NT2/D1 (cell line): ENCODE measurements at regions not wholly inside any gene's neighbourhood (a gene's known extent, or its start where the extent isn't known, plus 50 kb on each side); places are given as distances from the start of the nearest gene placed in this dataset.
"Not testable (repeated sequence)": the region's sequence is repeated elsewhere in the genome, so short reads cannot be mapped to it uniquely, and the experiment has no call there.

Experiments
- DNase-seq: peaks from one replicate; pipeline ENCODE4 v3.0.0-alpha.2; 2011; ENCODE audit warnings: low read depth, low spot score
- H3K27me3 ChIP-seq: 2 replicates; pipeline ENCODE4 v1.6.0; 2011; ENCODE audit warnings: mild to moderate bottlenecking; ENCODE audit not compliant: insufficient read length, insufficient read depth
- H3K36me3 ChIP-seq: 2 replicates; pipeline ENCODE4 v1.6.1; 2011; ENCODE audit warnings: mild to moderate bottlenecking, low read length, mixed read lengths; ENCODE audit not compliant: insufficient read depth, insufficient read length
- H3K4me1 ChIP-seq: 2 replicates; pipeline ENCODE4 v1.5.1; 2011; ENCODE audit not compliant: insufficient read depth, insufficient read length
- H3K4me3 ChIP-seq: 2 replicates; pipeline ENCODE4 v1.5.1; 2011; ENCODE audit warnings: low read depth; ENCODE audit not compliant: insufficient read length
- H3K9ac ChIP-seq: 2 replicates; pipeline ENCODE4 v1.6.0; 2011; ENCODE audit warnings: low read depth; ENCODE audit not compliant: insufficient read length
- H3K9me3 ChIP-seq: 2 replicates; pipeline ENCODE4 v1.5.1; 2011; ENCODE audit warnings: mild to moderate bottlenecking, low read length; ENCODE audit not compliant: insufficient read depth

- not testable (repeated sequence) for H3K4me1 ChIP-seq, H3K4me3 ChIP-seq, H3K27me3 ChIP-seq, H3K9ac ChIP-seq, H3K9me3 ChIP-seq, H3K36me3 ChIP-seq, DNase-seq
These were observed 2912.5 kb downstream of the RPIA start for GRCh38 chr2:91603996-91604395.

- not testable (repeated sequence) for DNase-seq, H3K4me3 ChIP-seq, H3K4me1 ChIP-seq, H3K27me3 ChIP-seq, H3K36me3 ChIP-seq, H3K9me3 ChIP-seq, H3K9ac ChIP-seq
These were observed 2913.2 kb downstream of the RPIA start for GRCh38 chr2:91604629-91605028.

- H3K27me3 ChIP-seq, DNase-seq, H3K9me3 ChIP-seq, H3K9ac ChIP-seq, H3K36me3 ChIP-seq, H3K4me3 ChIP-seq, H3K4me1 ChIP-seq: not testable (repeated sequence)
These were observed 2932.3 kb downstream of the RPIA start for GRCh38 chr2:91623739-91624138.

- DNase-seq, H3K9ac ChIP-seq, H3K27me3 ChIP-seq, H3K9me3 ChIP-seq, H3K36me3 ChIP-seq, H3K4me1 ChIP-seq, H3K4me3 ChIP-seq: not testable (repeated sequence)
These were observed 2937.0 kb downstream of the RPIA start for GRCh38 chr2:91628471-91628870.

GRCh38 chr2:91657193-91657592 is 2965.7 kb downstream of the RPIA start:
- H3K4me3 ChIP-seq, DNase-seq: not testable (repeated sequence)

GRCh38 chr2:91658336-91658735 is 2966.9 kb downstream of the RPIA start:
- not testable (repeated sequence) for H3K4me1 ChIP-seq, H3K27me3 ChIP-seq, H3K4me3 ChIP-seq, H3K9me3 ChIP-seq, DNase-seq, H3K9ac ChIP-seq, H3K36me3 ChIP-seq

More at GRCh38 chr2:91657193-91657592, 2965.7 kb downstream of the RPIA start:
- H3K36me3 ChIP-seq, H3K9ac ChIP-seq, H3K9me3 ChIP-seq, H3K4me1 ChIP-seq, H3K27me3 ChIP-seq: not testable (repeated sequence)

- DNase-seq, H3K36me3 ChIP-seq, H3K9me3 ChIP-seq, H3K4me1 ChIP-seq, H3K27me3 ChIP-seq, H3K9ac ChIP-seq: not testable (repeated sequence)
- peak overlapping the region; percentile 21 for H3K4me3 ChIP-seq
These were observed 2967.9 kb downstream of the RPIA start for GRCh38 chr2:91659189-91659916.

- not testable (repeated sequence) for H3K4me1 ChIP-seq, H3K36me3 ChIP-seq, H3K27me3 ChIP-seq, H3K9me3 ChIP-seq
- peak overlapping the region; percentile 56 for H3K9ac ChIP-seq
- H3K4me3 ChIP-seq, result peak overlapping the region; percentile 11
- peak; percentile 9 for DNase-seq
These were observed 2968.4 kb downstream of the RPIA start for GRCh38 chr2:91659917-91660275.

- H3K4me3 ChIP-seq, H3K27me3 ChIP-seq, H3K4me1 ChIP-seq, H3K9me3 ChIP-seq, H3K9ac ChIP-seq, H3K36me3 ChIP-seq, DNase-seq: not testable (repeated sequence)
These were observed 2975.9 kb downstream of the RPIA start for GRCh38 chr2:91667341-91667740.

GRCh38 chr2:91685541-91685940 is 2994.1 kb downstream of the RPIA start:
- DNase-seq, H3K4me3 ChIP-seq, H3K9ac ChIP-seq, H3K9me3 ChIP-seq, H3K36me3 ChIP-seq, H3K27me3 ChIP-seq, H3K4me1 ChIP-seq: not testable (repeated sequence)

- not testable (repeated sequence) for H3K9me3 ChIP-seq, H3K27me3 ChIP-seq, H3K36me3 ChIP-seq, H3K9ac ChIP-seq, DNase-seq, H3K4me1 ChIP-seq
- H3K4me3 ChIP-seq, result peak overlapping the region; percentile 15
These were observed 2994.6 kb downstream of the RPIA start for GRCh38 chr2:91686046-91686445.
